Naive B cell (primary cell): ENCODE measurements at regions not wholly inside any gene's neighbourhood (a gene's known extent, or its start where the extent isn't known, plus 50 kb on each side); places are given as distances from the start of the nearest gene placed in this dataset.
A peak's percentile ranks its signal among the peaks of the same experiment; 100 is the strongest.

Source experiments
- ATAC-seq, 2 donors: fragments of 150-1000 bp; cut with Tn5 transposase; 2 replicates each; pipeline ENCODE4 v1.10.0; 2021; ENCODE audit warnings: low read depth in 2 of 2, mild to moderate bottlenecking in 2 of 2, moderate library complexity in 2 of 2
- DNase-seq: peaks from one replicate; pipeline ENCODE4 v3.0.0; 2022
- H3K27ac Mint-ChIP-seq, 6 donors: one replicate each; pipeline ENCODE4 v1.8.0; 2020 to 2022; ENCODE audit warnings: mild to moderate bottlenecking in 6 of 6, mixed read lengths in 6 of 6, moderate library complexity in 5 of 6, inconsistent platforms in 2 of 6
- H3K27me3 Mint-ChIP-seq, 3 donors: one replicate each; pipeline ENCODE4 v1.8.0; 2021 to 2022; ENCODE audit warnings: mixed read lengths in 3 of 3, mild to moderate bottlenecking in 1 of 3
- H3K36me3 Mint-ChIP-seq, 2 donors: one replicate each; pipeline ENCODE4 v1.8.0; 2020 to 2022; ENCODE audit warnings: mixed read lengths in 2 of 2, inconsistent platforms in 1 of 2, mild to moderate bottlenecking in 1 of 2
- H3K4me1 Mint-ChIP-seq, 3 donors: one replicate each; pipeline ENCODE4 v1.8.0; 2020 to 2022; ENCODE audit warnings: mixed read lengths in 3 of 3, inconsistent platforms in 1 of 3, mild to moderate bottlenecking in 1 of 3, moderate library complexity in 1 of 3
- H3K4me3 Mint-ChIP-seq, 8 donors: one replicate each; pipeline ENCODE4 v1.8.0; 2020 to 2022; ENCODE audit warnings: mild to moderate bottlenecking in 8 of 8, mixed read lengths in 8 of 8, moderate library complexity in 8 of 8, inconsistent platforms in 2 of 8
- H3K9me3 Mint-ChIP-seq, 7 donors: one replicate each; pipeline ENCODE4 v1.8.0; 2020 to 2022; ENCODE audit warnings: mixed read lengths in 7 of 7, mild to moderate bottlenecking in 5 of 7, inconsistent platforms in 2 of 7, moderate library complexity in 1 of 7

DNA sequence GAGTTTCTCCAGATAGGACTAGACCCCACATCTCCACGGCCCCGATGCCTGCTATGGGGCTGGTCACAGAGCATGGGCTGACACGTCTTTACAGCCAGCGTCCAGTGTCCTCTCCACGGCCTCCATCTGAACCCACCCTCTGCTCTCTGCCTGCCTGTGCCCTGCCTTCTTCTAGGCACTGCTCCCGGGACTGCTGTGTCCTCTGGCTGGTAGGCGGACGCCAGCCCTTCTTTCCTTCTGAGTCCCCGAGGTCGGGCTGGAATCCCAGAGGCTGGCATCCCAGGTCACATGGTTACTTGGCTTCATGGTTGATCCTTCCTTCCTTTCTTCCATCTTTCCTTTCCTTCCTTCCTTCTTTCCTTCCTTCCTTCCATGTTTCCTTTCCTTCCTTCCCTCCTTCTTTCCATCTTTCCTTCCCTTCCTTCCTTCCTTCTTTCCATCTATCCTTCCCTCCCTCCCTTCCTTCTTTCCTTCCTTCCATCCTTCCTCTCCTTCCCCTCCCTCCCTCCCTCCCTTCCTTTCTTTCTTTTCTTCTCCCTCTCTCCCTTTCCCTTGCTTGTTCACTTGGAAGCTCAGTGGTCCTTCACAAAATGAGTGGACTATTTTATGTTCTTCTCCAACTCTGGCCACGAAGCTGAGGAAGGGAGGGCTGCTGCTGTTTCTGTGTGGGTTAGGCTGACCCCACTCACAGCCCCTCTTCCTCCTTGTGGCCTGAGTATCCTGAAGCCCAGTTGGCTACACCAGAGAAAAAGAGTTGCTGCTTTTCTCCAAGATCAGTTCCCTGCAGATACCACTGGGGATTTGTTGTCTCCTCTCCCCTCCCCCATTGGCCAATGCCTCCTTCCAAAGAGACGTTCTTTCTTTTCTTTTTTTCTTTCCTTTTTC is 66.8 kb upstream of the NEURL1B start:
- Mint-ChIP-seq H3K27ac (peak overlapping the region in 2 of 6 donors; percentile 66 to 79), H3K4me1 (peaks cover 0 to 4% (median 0%) of the 10 kb centered on the region in 3 donors), H3K9me3 (peaks cover 0 to 10% (median 4%) of the 10 kb centered on the region in 7 donors), H3K36me3 (no peaks in the 10 kb centered on the region), H3K27me3 (peaks cover 0 to 18% (median 5%) of the 10 kb centered on the region in 3 donors), H3K4me3 (peak overlapping the region in 1 of 8 donors; percentile 17)
- no peak for ATAC-seq
- DNase-seq = no peak

DNA sequence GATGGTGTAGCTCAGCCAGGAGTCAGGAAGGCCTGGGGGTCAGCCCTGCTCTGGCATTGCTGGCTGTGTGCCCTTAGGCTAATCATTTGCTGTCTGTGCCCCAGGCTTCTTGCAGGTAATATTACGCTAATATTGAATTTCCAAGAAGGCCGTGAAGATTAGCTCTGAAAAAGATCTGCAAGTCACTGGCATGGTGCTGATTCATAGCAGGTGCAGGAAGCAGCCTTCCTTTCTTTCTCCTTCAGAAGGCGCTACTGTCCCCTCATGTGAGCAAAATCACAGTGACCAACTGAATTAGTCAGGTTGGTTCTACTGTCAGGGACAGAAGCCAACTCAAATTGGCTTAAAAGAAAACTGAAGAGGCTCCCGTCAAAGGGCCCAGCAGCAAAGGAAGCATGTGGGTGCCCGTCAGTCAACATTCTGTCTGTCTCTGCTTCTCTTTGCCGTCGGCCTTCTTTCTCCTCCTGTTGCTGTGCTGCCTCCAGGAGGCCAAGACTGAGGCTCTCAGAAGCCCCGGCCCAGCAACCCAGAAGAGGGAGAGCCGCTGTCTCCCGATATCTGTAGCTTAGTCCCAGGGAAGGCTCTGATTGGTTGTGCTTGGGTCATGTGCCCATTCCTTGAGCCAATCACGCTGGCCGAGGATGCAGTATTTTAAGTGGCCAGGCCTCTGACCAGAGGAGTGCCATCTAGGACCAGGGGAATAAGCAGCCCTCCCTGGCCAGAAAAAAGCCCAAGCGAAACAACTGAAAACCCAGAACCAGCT is 67.8 kb upstream of the NEURL1B start:
- no peak overlapping the region for H3K4me3 Mint-ChIP-seq
- no peak for DNase-seq
- peaks cover 0 to 10% (median 4%) of the 10 kb centered on the region in 7 donors for H3K9me3 Mint-ChIP-seq
- peaks cover 0 to 16% (median 8%) of the 10 kb centered on the region in 3 donors for H3K27me3 Mint-ChIP-seq
- peaks cover 0 to 4% (median 0%) of the 10 kb centered on the region in 3 donors for H3K4me1 Mint-ChIP-seq
- no peaks in the 10 kb centered on the region for H3K36me3 Mint-ChIP-seq
- H3K27ac Mint-ChIP-seq = no peak overlapping the region
- ATAC-seq = no peak

DNA sequence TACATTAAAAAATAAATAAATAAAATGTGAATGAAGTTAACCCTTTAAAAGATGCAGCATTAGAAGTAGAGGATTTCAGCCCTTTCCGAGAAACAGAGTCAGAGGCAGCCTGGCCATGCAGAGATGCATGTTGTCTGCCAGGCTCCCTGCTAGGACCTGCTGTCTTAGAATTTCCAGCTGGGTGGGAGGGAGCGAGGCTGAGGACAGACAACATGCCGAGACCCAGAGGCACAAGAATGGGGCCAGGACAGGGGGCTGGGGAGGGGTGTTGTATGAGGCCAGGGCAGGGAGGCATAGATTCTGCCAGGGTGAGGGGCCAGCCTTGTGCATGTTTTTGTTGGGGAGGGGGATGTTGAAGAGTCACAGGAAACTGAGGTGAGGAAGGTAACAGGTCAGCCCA is 68.6 kb upstream of the NEURL1B start:
- Mint-ChIP-seq H3K9me3 (peaks cover 0 to 10% (median 4%) of the 10 kb centered on the region in 7 donors), H3K4me3 (peak overlapping the region in 1 of 8 donors; percentile 20), H3K27me3 (peaks cover 0 to 24% (median 17%) of the 10 kb centered on the region in 3 donors), H3K4me1 (peaks cover 0 to 4% (median 0%) of the 10 kb centered on the region in 3 donors), H3K36me3 (no peaks in the 10 kb centered on the region), H3K27ac (no peak overlapping the region)
- ATAC-seq (no peak), DNase-seq (no peak)

DNA sequence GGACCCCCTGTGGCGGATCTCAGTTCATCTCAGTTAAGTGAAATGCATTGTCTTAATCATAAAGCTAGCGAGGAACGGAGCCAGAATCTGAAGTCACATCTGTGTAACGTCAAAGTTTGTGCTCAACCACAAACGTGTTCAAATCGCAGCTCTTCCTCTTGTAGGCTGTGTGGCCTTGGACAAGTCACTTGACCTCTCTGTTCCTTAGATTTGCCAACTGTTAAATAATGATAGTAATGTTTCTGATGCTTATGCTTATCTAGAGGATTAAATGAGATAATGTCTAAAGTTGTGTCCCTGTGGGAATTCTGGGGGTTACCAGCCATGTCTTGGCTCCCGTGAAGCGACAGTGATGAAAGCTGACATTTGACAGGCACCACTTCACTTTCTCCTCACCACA is 69.2 kb upstream of the NEURL1B start:
- no peaks in the 10 kb centered on the region for H3K36me3 Mint-ChIP-seq
- peaks cover 0 to 4% (median 0%) of the 10 kb centered on the region in 3 donors for H3K4me1 Mint-ChIP-seq
- peaks cover 4 to 25% (median 18%) of the 10 kb centered on the region in 3 donors for H3K27me3 Mint-ChIP-seq
- no peak for DNase-seq
- no peak overlapping the region for H3K4me3 Mint-ChIP-seq
- peaks cover 0 to 10% (median 4%) of the 10 kb centered on the region in 7 donors for H3K9me3 Mint-ChIP-seq
- H3K27ac Mint-ChIP-seq = no peak overlapping the region
- ATAC-seq = no peak

DNA sequence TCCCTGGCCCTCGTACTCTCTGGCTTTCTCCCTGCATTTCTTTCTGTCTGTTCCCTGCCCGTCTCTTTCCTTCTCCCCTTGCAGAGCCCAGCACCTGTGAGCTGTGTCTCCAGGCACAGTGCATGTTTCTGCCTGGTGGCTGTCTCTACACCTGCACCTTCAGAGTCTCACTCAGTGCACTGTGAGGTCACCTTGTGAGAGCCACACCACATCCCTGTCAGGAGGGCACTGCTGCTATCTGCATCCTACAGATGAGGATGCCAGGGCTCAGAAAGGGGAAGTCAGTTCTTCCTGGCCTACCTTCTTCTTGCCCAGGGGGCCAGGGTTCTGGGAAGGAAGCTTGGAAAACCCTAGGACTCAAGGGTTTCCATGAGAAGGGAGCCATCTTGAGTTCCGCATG is 69.7 kb upstream of the NEURL1B start:
- ATAC-seq (peak in 1 of 2 donors; percentile 36), DNase-seq (no peak)
- no peak overlapping the region for H3K27ac Mint-ChIP-seq
- peaks cover 0 to 4% (median 0%) of the 10 kb centered on the region in 3 donors for H3K4me1 Mint-ChIP-seq
- peaks cover 4 to 25% (median 18%) of the 10 kb centered on the region in 3 donors for H3K27me3 Mint-ChIP-seq
- no peaks in the 10 kb centered on the region for H3K36me3 Mint-ChIP-seq
- no peak overlapping the region for H3K4me3 Mint-ChIP-seq
- H3K9me3 Mint-ChIP-seq = peaks cover 0 to 10% (median 4%) of the 10 kb centered on the region in 7 donors

DNA sequence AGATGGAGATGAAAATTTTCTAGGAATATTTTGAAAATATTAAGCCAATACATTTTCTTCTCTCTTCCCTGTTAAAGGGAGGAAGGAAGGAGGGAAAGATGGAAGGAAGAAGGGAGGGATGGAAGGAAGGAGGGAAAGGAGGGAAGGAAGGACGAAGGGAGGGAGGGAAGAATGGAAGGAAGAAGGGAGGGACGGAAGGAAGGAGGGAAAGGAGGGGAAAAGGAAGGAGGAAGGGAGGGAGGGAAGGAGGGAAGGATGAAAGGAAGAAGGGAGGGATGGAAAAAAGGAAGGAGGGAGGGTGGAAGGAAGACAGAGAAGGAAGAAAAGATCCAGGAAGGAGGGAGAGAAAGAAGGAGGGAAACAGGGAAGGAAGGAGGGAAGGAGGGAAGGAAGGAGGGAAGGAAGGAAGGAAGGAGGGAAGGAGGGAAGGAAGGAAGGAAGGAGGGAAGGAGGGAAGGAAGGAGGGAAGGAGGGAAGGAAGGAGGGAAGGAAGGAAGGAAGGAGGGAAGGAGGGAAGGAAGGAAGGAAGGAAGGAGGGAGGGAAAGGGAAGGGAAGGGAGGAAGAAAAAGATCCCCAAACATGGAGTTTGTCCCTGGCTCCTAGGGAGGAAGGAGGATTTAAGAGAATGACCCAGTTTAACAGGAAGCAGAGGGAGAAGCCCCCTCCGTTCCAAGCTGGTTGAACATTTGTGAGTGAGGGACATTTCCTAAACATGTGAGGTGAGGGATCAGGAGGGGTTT is 70.3 kb upstream of the NEURL1B start:
- no peak for DNase-seq
- H3K36me3 Mint-ChIP-seq = no peaks in the 10 kb centered on the region
- peaks cover 0 to 4% (median 0%) of the 10 kb centered on the region in 3 donors for H3K4me1 Mint-ChIP-seq
- no peak overlapping the region for H3K4me3 Mint-ChIP-seq
- H3K9me3 Mint-ChIP-seq = peaks cover 0 to 10% (median 4%) of the 10 kb centered on the region in 7 donors
- H3K27ac Mint-ChIP-seq = no peak overlapping the region
- H3K27me3 Mint-ChIP-seq = peaks cover 4 to 25% (median 18%) of the 10 kb centered on the region in 3 donors
- no peak for ATAC-seq

DNA sequence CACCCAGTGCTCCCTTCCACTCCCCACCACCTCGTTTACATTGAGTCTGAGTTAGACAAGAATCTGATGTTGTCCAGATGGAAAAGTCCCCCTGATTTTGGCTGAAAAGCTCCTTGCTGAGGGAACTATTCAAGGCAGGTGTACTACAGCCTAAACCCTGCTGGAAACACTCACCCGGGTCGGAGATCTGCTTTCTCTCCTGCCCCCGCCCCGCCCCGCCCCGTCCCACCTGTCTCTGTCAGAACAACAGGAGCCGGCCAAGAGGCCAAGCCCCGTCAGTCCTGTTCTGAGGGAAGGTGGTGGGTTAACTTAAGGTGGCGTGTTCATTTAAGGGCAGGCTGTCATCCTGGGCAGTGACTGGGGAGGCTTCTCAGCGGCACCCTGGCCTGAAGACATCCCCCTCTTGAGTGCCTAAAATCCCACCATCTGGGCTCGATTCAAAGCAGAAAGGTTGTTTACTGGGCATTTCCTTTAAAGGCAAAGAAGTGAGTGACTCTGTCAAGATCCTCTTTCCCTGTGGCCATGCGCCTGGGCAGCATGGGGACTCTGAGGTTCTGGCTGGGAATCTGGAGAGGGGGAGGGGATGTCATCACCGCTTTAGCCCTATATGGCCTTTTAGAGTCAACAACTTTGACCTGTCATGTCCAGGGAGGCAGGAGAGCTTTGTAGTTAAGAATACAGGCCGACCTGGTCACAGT is 71.1 kb upstream of the NEURL1B start:
- Mint-ChIP-seq H3K27me3 (peaks cover 4 to 25% (median 18%) of the 10 kb centered on the region in 3 donors), H3K36me3 (no peaks in the 10 kb centered on the region), H3K4me3 (no peak overlapping the region), H3K9me3 (peaks cover 0 to 10% (median 4%) of the 10 kb centered on the region in 7 donors), H3K4me1 (peaks cover 0 to 4% (median 0%) of the 10 kb centered on the region in 3 donors), H3K27ac (peak overlapping the region in 1 of 6 donors; percentile 26)
- DNase-seq (no peak), ATAC-seq (no peak)

DNA sequence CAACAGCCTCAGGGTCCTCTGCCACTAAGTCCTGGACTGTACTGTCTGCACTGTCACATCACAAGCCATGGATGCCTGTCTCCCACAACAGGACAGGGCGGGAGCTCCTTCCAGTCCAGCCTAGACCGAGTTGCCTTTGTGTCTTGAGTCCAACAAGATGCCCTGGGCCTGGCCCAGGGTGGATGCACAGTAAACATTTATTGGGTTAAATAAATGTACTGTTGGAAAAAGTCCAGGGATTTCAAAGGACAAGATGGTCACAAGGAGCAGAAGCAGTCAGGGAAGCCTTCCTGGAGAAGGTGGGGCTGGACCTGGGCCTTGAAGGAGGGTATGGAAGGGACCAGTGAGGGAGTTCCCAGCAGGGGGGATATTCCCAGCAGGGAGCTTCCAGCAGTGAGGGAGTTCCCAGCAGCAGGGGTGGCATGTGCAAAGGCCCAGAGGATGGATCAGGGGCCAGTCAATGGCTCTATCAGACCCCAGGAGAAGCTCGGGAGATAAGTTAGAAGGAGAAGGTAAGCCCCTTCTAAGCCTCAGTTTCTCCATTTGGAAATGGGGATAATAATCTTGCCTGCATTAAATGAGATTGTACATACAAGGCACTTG is 72.7 kb upstream of the NEURL1B start:
- H3K4me1 Mint-ChIP-seq = no peaks in the 10 kb centered on the region
- ATAC-seq (no peak), DNase-seq (no peak)
- peaks cover 4 to 18% (median 14%) of the 10 kb centered on the region in 3 donors for H3K27me3 Mint-ChIP-seq
- peak overlapping the region in 1 of 6 donors; percentile 22 for H3K27ac Mint-ChIP-seq
- H3K4me3 Mint-ChIP-seq = no peak overlapping the region
- H3K36me3 Mint-ChIP-seq = no peaks in the 10 kb centered on the region
- peaks cover 0 to 5% (median 0%) of the 10 kb centered on the region in 7 donors for H3K9me3 Mint-ChIP-seq

DNA sequence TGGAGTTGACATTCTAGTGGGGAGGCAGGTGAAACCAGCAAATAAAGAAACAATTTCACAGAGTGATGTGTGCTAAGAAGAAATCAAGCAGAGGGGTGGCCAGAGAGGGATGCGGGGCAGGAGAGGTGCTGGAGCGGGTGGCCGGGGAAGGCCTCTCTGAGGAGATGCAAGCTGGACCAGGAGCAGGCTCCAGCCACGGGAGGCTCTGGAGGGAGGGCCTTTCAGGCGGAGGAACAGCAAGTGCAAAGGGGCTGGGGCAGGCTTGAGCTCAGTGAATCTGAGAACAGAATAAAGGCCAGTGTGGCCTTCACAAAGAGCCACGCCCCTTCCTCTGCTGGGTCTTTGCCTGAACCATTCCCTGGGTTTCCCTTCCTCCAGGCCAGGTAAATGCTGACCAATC is 73.2 kb upstream of the NEURL1B start:
- Mint-ChIP-seq H3K36me3 (no peaks in the 10 kb centered on the region), H3K4me1 (no peaks in the 10 kb centered on the region), H3K9me3 (peaks cover 0 to 4% (median 0%) of the 10 kb centered on the region in 7 donors), H3K27me3 (peaks cover 4 to 22% (median 19%) of the 10 kb centered on the region in 3 donors), H3K4me3 (no peak overlapping the region), H3K27ac (no peak overlapping the region)
- ATAC-seq (no peak), DNase-seq (no peak)

DNA sequence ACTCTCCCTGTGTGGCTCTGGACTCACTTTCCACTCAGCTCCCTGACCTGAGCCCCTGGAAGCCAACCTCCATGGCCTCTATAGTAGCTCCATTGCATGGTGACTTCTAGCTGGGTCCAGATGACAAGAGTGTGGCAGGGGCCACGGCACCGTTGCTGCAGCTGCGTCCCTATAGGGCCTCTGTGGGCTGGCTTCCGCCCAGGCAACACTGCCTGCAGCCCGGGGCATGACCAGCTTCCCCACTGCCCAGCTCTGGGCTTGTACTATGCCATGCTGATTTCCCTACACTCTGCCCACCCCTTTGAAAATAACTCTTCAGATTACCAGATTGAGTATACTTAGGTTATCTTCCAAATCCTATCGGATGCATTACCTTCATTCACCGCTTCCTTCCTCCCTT is 73.8 kb upstream of the NEURL1B start:
- Mint-ChIP-seq H3K4me3 (no peak overlapping the region), H3K27ac (peak overlapping the region in 1 of 6 donors; percentile 55), H3K4me1 (no peaks in the 10 kb centered on the region), H3K9me3 (peaks cover 0 to 5% (median 0%) of the 10 kb centered on the region in 7 donors), H3K36me3 (no peaks in the 10 kb centered on the region), H3K27me3 (peaks cover 4 to 28% (median 25%) of the 10 kb centered on the region in 3 donors)
- ATAC-seq = no peak
- DNase-seq = no peak

DNA sequence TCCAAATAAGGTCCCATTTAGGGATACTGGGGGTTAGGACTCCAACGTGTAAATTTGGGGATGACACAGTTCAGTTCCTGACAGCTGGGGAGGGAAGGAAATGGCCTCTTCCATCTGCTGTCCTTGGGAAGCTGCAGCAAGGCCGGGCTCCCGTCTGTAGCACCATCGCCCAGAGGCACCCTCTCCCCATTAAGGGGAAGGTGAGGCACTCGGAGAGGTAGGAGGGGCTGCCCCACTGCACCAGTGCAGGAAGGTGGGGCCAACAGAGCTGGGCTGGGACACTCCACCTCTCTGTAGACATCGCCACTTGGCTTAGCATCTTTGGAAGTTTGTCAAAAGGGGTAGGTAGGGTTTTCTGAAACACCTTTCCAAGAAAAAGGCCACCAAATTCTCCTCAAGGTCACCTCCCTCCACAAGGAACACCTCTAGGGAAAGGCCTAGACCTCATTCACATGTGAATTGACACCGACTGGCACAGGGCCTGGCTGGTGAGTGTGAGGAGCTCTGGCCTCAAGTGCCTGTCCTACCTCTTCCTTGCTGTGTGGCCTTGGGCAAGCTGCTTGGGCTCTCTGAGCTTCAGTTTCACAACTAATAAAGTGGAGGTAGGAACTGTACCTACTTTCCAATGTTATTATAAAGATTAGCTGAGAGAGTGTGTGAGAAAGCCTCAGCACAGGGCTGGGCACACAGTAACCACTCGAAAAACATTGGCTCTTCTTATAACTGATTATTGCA is 75.0 kb upstream of the NEURL1B start:
- Mint-ChIP-seq H3K4me1 (no peaks in the 10 kb centered on the region), H3K9me3 (peaks cover 0 to 5% (median 0%) of the 10 kb centered on the region in 7 donors), H3K36me3 (no peaks in the 10 kb centered on the region), H3K27ac (no peak overlapping the region), H3K27me3 (peaks cover 4 to 26% (median 22%) of the 10 kb centered on the region in 3 donors), H3K4me3 (no peak overlapping the region)
- no peak for DNase-seq
- ATAC-seq = no peak

DNA sequence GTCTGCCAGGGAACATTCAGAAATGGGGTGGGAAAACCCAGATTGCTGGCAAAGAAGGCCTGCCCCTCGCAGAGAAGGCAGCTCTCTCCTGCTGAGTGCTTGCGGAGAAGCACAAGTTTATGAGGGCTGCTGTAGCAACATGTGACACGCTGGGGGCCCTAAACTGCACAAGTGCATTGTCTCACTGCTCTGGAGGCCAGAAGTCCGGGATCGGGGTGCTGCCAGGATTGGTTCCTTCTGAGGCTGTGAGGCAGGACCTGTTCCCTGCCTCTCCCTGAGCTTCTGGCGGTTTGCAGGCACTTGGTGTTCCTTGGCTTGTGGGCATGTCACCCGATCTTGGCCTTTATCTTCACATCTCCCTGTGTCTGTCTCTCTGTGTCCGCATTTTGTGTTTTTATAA is 75.6 kb upstream of the NEURL1B start:
- DNase-seq (no peak), ATAC-seq (no peak)
- H3K9me3 Mint-ChIP-seq = peaks cover 0 to 5% (median 0%) of the 10 kb centered on the region in 7 donors
- no peak overlapping the region for H3K27ac Mint-ChIP-seq
- no peak overlapping the region for H3K4me3 Mint-ChIP-seq
- H3K4me1 Mint-ChIP-seq = no peaks in the 10 kb centered on the region
- no peaks in the 10 kb centered on the region for H3K36me3 Mint-ChIP-seq
- H3K27me3 Mint-ChIP-seq = peaks cover 4 to 26% (median 22%) of the 10 kb centered on the region in 3 donors
